ENCODE measurements at regions not wholly inside any gene's neighbourhood (a gene's known extent, or its start where the extent isn't known, plus 50 kb on each side); places are given as distances from the start of the nearest gene placed in this dataset.

DNA sequence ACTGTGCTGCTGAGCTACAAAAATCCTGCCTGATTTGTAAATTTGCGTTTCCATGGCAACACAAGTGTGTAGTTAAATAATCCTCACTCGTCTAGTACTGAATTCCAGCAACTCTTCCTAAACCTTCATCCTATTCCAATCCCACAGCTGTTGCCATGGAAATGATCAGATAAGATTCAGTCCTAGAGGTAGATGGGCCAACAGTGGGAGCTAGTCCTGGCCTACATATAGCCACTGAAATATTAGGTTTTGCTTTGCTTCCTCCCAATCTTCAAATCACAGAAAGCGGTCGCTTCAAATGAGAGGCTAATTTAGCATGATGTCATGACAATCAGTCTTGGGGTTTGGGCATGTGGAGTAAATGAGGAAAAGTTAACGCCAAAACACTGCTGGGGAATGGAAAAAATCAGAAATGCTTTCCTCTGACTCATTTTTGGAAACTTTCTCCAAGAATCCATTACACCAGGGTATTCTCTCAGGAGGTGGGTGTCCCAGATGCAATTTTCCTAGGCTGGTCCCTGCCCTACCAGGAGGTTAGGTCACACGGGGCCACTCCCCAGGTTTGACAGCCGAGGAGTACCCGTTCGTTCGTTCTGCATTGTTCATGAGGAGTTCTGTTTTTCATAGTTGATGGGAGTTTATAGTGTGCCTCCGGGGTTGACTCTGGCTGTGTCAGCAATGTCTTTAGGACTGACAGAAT lies 159.2 kb upstream of the SLCO3A1 start:
- H3K27me3 ChIP-seq (ENCODE audit: insufficient read depth, low read length): no peaks in the 10 kb centered on the region
- intact Hi-C loops (cut with micrococcal nuclease): no loop called here

GRCh38 chr15:91694831-91695210 lies 158.7 kb upstream of the SLCO3A1 start:
- POLR2A ChIA-PET (ENCODE audit: partially characterized antibody): no interaction called here
- H3K27me3 Mint-ChIP-seq: peaks cover 1 to 3% of the 10 kb centered on the region in 2 donors

More for the DNA sequence above, 159.2 kb upstream of the SLCO3A1 start:
- no peaks in the 10 kb centered on the region for H3K4me1 Mint-ChIP-seq
- H3K27me3 Mint-ChIP-seq: peaks cover 1 to 3% of the 10 kb centered on the region in 2 donors
- no peak for DNase-seq
- no peaks in the 10 kb centered on the region for H3K4me1 ChIP-seq (ENCODE audit: insufficient read depth, low read length)
- H3K4me3 Mint-ChIP-seq: no peak overlapping the region
- H3K9me3 Mint-ChIP-seq: no peaks in the 10 kb centered on the region
- H3K9me3 ChIP-seq (ENCODE audit: control insufficient read depth in 1 of 2, low read length in 2 of 2): no peaks in the 10 kb centered on the region
- no peaks in the 10 kb centered on the region for H3K36me3 Mint-ChIP-seq
- no peak overlapping the region for H3K27ac Mint-ChIP-seq
- ChIA-PET POLR2A (ENCODE audit: partially characterized antibody) (no interaction called here), CTCF (ENCODE audit: partially characterized antibody) (interaction anchor here (7.4 kb wide), 1 partner anchor 12 kb away, joined by 53 read pairs; no protein-coding TSS in a partner anchor)
- H3K4me3 ChIP-seq (ENCODE audit: low read length in 2 of 2): no peak overlapping the region
- no peaks in the 10 kb centered on the region for H3K36me3 ChIP-seq (ENCODE audit: insufficient read depth, low read length)
- H3K27ac ChIP-seq (ENCODE audit: low read depth, low read length): no peak overlapping the region

DNA sequence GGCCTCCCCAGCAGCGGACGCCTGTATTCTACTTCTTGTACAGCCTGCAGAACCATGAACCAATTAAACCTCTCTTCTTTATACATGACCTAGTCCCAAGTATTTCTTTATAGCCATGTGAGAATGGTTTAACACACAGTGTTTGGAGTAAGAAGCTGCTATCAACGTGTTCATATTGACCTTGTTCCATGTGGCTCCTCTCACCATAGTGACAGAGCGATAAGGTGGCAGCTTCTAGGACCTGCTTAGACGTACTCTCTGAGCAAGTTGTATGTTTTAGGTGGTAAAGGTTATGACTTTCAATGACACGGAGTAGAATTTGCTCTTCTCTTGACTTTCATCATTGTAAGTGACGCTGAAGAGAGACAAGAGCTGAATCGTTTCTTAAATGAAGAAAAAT lies 157.7 kb upstream of the SLCO3A1 start:
- CTCF ChIA-PET (ENCODE audit: partially characterized antibody): interaction anchor here (1.5 to 7.4 kb wide), 2 partner anchors 11 to 381 kb away, joined by 5 to 53 read pairs; no protein-coding TSS in a partner anchor
- DNase-seq: no peak
- no peak overlapping the region for H3K27ac Mint-ChIP-seq

More at GRCh38 chr15:91694831-91695210, 158.7 kb upstream of the SLCO3A1 start:
- CTCF ChIA-PET (ENCODE audit: partially characterized antibody): interaction anchor here (1.5 to 7.4 kb wide), 2 partner anchors 12 to 382 kb away, joined by 5 to 53 read pairs; no protein-coding TSS in a partner anchor
- Mint-ChIP-seq H3K36me3 (no peaks in the 10 kb centered on the region), H3K4me1 (no peaks in the 10 kb centered on the region), H3K27ac (no peak overlapping the region), H3K9me3 (no peaks in the 10 kb centered on the region), H3K4me3 (no peak overlapping the region)
- H3K4me1 ChIP-seq (ENCODE audit: insufficient read depth, low read length): no peaks in the 10 kb centered on the region
- H3K27me3 ChIP-seq (ENCODE audit: insufficient read depth, low read length): no peaks in the 10 kb centered on the region
- intact Hi-C loops (cut with micrococcal nuclease): no loop called here
- H3K4me3 ChIP-seq (ENCODE audit: low read length in 2 of 2): no peak overlapping the region
- no peaks in the 10 kb centered on the region for H3K9me3 ChIP-seq (ENCODE audit: control insufficient read depth in 1 of 2, low read length in 2 of 2)
- DNase-seq: no peak
- H3K27ac ChIP-seq (ENCODE audit: low read depth, low read length): no peak overlapping the region
- H3K36me3 ChIP-seq (ENCODE audit: insufficient read depth, low read length): no peaks in the 10 kb centered on the region

DNA sequence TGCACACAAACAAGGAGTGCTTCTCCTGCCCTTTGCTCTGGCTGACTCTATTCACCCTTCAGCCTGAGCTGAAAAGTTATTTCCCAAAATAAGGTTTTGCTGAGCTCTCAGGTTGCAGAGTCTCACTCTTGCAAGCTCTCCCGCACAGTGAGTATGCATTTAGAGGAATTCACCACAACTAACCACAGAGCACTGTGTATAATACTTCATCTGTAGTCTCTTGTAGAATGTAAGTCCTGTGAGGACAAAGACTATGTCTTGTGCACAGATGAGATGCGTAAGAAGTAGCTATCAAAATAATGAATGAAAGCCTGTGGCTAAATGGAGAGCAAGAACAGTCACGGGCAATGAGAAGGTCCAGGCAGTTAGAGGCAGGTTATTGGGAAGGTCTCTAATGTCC lies 156.5 kb upstream of the SLCO3A1 start:
- no peaks in the 10 kb centered on the region for H3K27me3 ChIP-seq (ENCODE audit: insufficient read depth, low read length)
- ChIA-PET POLR2A (ENCODE audit: partially characterized antibody) (no interaction called here), CTCF (ENCODE audit: partially characterized antibody) (interaction anchor here (7.4 kb wide), 1 partner anchor 10 kb away, joined by 53 read pairs; no protein-coding TSS in a partner anchor)
- Mint-ChIP-seq H3K4me3 (no peak overlapping the region), H3K27me3 (peaks cover 0 to 4% of the 10 kb centered on the region in 2 donors), H3K4me1 (no peaks in the 10 kb centered on the region), H3K9me3 (no peaks in the 10 kb centered on the region), H3K27ac (no peak overlapping the region), H3K36me3 (no peaks in the 10 kb centered on the region)
- intact Hi-C loops (cut with micrococcal nuclease): no loop called here
- H3K4me3 ChIP-seq (ENCODE audit: low read length in 2 of 2): no peak overlapping the region
- no peaks in the 10 kb centered on the region for H3K4me1 ChIP-seq (ENCODE audit: insufficient read depth, low read length)
- DNase-seq: no peak
- H3K9me3 ChIP-seq (ENCODE audit: control insufficient read depth in 1 of 2, low read length in 2 of 2): no peaks in the 10 kb centered on the region
- no peak overlapping the region for H3K27ac ChIP-seq (ENCODE audit: low read depth, low read length)
- H3K36me3 ChIP-seq (ENCODE audit: insufficient read depth, low read length): no peaks in the 10 kb centered on the region

More for the DNA sequence above, 157.7 kb upstream of the SLCO3A1 start:
- Mint-ChIP-seq H3K27me3 (peaks cover 1 to 4% of the 10 kb centered on the region in 2 donors), H3K9me3 (no peaks in the 10 kb centered on the region), H3K4me3 (no peak overlapping the region), H3K4me1 (no peaks in the 10 kb centered on the region), H3K36me3 (no peaks in the 10 kb centered on the region)
- Histone ChIP-seq H3K4me1 (ENCODE audit: insufficient read depth, low read length) (no peaks in the 10 kb centered on the region), H3K27me3 (ENCODE audit: insufficient read depth, low read length) (no peaks in the 10 kb centered on the region), H3K9me3 (ENCODE audit: control insufficient read depth in 1 of 2, low read length in 2 of 2) (no peaks in the 10 kb centered on the region), H3K36me3 (ENCODE audit: insufficient read depth, low read length) (no peaks in the 10 kb centered on the region), H3K4me3 (ENCODE audit: low read length in 2 of 2) (no peak overlapping the region), H3K27ac (ENCODE audit: low read depth, low read length) (no peak overlapping the region)
- POLR2A ChIA-PET (ENCODE audit: partially characterized antibody): no interaction called here
- intact Hi-C loops (cut with micrococcal nuclease): no loop called here

DNA sequence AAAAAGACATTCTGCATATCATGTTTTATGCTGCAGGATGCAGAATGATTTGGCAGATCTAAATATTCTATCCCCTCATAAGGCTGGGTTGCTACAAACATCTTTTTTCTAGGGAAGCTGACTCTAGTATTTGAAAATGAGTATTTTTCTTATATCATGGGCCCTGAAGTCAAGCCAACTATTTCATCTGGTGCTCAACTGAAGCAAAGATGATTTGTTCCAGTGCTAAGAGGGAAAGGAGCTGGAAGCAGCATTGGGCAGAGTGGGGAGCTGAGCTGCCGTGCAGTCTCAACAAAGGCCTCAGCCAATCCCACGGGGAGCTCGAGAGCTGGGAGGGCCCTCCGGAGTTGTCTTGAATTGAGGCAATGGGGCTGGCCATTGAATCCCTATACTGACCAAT lies 155.3 kb upstream of the SLCO3A1 start:
- no peaks in the 10 kb centered on the region for H3K4me1 ChIP-seq (ENCODE audit: insufficient read depth, low read length)
- H3K36me3 ChIP-seq (ENCODE audit: insufficient read depth, low read length): no peaks in the 10 kb centered on the region
- Mint-ChIP-seq H3K27me3 (peaks cover 0 to 6% of the 10 kb centered on the region in 2 donors), H3K36me3 (no peaks in the 10 kb centered on the region), H3K4me1 (no peaks in the 10 kb centered on the region), H3K4me3 (no peak overlapping the region), H3K9me3 (no peaks in the 10 kb centered on the region), H3K27ac (no peak overlapping the region)
- H3K27me3 ChIP-seq (ENCODE audit: insufficient read depth, low read length): no peaks in the 10 kb centered on the region
- ChIA-PET CTCF (ENCODE audit: partially characterized antibody) (interaction anchor here (7.4 kb wide), 1 partner anchor 9 kb away, joined by 53 read pairs; no protein-coding TSS in a partner anchor), POLR2A (ENCODE audit: partially characterized antibody) (no interaction called here)
- intact Hi-C loops (cut with micrococcal nuclease): no loop called here
- no peak overlapping the region for H3K27ac ChIP-seq (ENCODE audit: low read depth, low read length)
- no peak for DNase-seq
- no peaks in the 10 kb centered on the region for H3K9me3 ChIP-seq (ENCODE audit: control insufficient read depth in 1 of 2, low read length in 2 of 2)
- H3K4me3 ChIP-seq (ENCODE audit: low read length in 2 of 2): no peak overlapping the region

GRCh38 chr15:91699741-91700140 lies 153.8 kb upstream of the SLCO3A1 start:
- CTCF ChIA-PET (ENCODE audit: partially characterized antibody): no interaction called here
- intact Hi-C loops (cut with micrococcal nuclease): no loop called here

DNA sequence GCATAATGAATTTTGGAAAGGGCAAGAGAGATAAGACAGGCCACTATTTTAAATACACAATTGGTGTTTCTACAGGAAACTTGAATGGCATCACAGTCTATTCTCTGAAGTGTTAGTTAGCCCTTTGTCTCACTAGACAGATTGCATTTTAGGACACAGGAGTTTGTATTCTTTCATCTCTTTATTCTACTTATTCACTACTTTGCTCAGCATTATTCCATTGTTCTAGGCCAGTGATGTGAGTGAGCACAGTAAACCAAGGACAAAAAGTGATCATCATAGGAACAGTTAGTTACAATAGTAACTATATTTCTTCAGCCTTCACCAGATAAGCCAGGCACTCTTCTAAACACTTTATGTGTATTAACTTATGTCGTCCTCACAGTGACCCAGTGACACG lies 150.2 kb upstream of the SLCO3A1 start:
- Histone ChIP-seq H3K36me3 (ENCODE audit: insufficient read depth, low read length) (no peaks in the 10 kb centered on the region), H3K4me3 (ENCODE audit: low read length in 2 of 2) (no peak overlapping the region), H3K4me1 (ENCODE audit: insufficient read depth, low read length) (peaks cover 17% of the 10 kb centered on the region), H3K27me3 (ENCODE audit: insufficient read depth, low read length) (no peaks in the 10 kb centered on the region), H3K27ac (ENCODE audit: low read depth, low read length) (no peak overlapping the region), H3K9me3 (ENCODE audit: control insufficient read depth in 1 of 2, low read length in 2 of 2) (no peaks in the 10 kb centered on the region)
- ChIA-PET CTCF (ENCODE audit: partially characterized antibody) (interaction anchor here (6.2 kb wide), 1 partner anchor 374 kb away, joined by 114 read pairs; no protein-coding TSS in a partner anchor), POLR2A (ENCODE audit: partially characterized antibody) (no interaction called here)
- H3K4me1 Mint-ChIP-seq: peaks cover 8 to 32% (median 14%) of the 10 kb centered on the region in 4 donors
- peaks cover 0 to 4% (median 0%) of the 10 kb centered on the region in 8 donors for H3K9me3 Mint-ChIP-seq
- no peak overlapping the region for H3K4me3 Mint-ChIP-seq
- DNase-seq: no peak
- no peaks in the 10 kb centered on the region for H3K36me3 Mint-ChIP-seq
- peaks cover 0 to 4% of the 10 kb centered on the region in 2 donors for H3K27me3 Mint-ChIP-seq
- H3K27ac Mint-ChIP-seq: no peak overlapping the region
- intact Hi-C loops (cut with micrococcal nuclease): no loop called here

More at GRCh38 chr15:91699741-91700140, 153.8 kb upstream of the SLCO3A1 start:
- no peaks in the 10 kb centered on the region for H3K4me1 ChIP-seq (ENCODE audit: insufficient read depth, low read length)
- no peaks in the 10 kb centered on the region for H3K9me3 ChIP-seq (ENCODE audit: control insufficient read depth in 1 of 2, low read length in 2 of 2)
- Mint-ChIP-seq H3K27me3 (peaks cover 0 to 6% of the 10 kb centered on the region in 2 donors), H3K4me1 (peaks cover 0 to 6% (median 0%) of the 10 kb centered on the region in 4 donors), H3K36me3 (no peaks in the 10 kb centered on the region), H3K27ac (no peak overlapping the region), H3K9me3 (no peaks in the 10 kb centered on the region), H3K4me3 (no peak overlapping the region)
- POLR2A ChIA-PET (ENCODE audit: partially characterized antibody): no interaction called here
- DNase-seq: no peak
- H3K36me3 ChIP-seq (ENCODE audit: insufficient read depth, low read length): no peaks in the 10 kb centered on the region
- H3K27me3 ChIP-seq (ENCODE audit: insufficient read depth, low read length): no peaks in the 10 kb centered on the region
- H3K4me3 ChIP-seq (ENCODE audit: low read length in 2 of 2): no peak overlapping the region
- H3K27ac ChIP-seq (ENCODE audit: low read depth, low read length): no peak overlapping the region

All from CD4-positive, alpha-beta memory T cell (primary cell).